GM10248 (cell line): ENCODE measurements at regions not wholly inside any gene's neighbourhood (a gene's known extent, or its start where the extent isn't known, plus 50 kb on each side); places are given as distances from the start of the nearest gene placed in this dataset.

Experiments used
- CTCF ChIA-PET: fragments of 300-600 bp; sonication (Branson Sonifier 250); formaldehyde crosslinking; extraction: SDS; loops from one replicate; lab custom pipeline; 2021; ENCODE audit warnings: antibody characterized with exemption; lab: Yijun Ruan, JAX
- POLR2A ChIA-PET: fragments of 350-650 bp; sonication (Branson Sonifier 250); formaldehyde crosslinking; extraction: SDS; loops from one replicate; lab custom pipeline; 2020; ENCODE audit warnings: antibody characterized with exemption; lab: Yijun Ruan, JAX
- DNase-seq: peaks from one replicate; pipeline ENCODE4 v3.0.0; 2012; ENCODE audit errors: extremely low spot score
- TF ChIP-seq, protein P1 (sequence below): IDR thresholded peaks from 2 replicates; pipeline ENCODE4 v1.5.1; 2012; ENCODE audit warnings: mild to moderate bottlenecking, low read depth; ENCODE audit errors: extremely low read depth, missing control alignments, control extremely low read depth

- POLR2A ChIA-PET = no interaction called here
These were observed 162.5 kb upstream of the TMEFF2 start for GRCh38 chr2:192357217-192357616.

DNA sequence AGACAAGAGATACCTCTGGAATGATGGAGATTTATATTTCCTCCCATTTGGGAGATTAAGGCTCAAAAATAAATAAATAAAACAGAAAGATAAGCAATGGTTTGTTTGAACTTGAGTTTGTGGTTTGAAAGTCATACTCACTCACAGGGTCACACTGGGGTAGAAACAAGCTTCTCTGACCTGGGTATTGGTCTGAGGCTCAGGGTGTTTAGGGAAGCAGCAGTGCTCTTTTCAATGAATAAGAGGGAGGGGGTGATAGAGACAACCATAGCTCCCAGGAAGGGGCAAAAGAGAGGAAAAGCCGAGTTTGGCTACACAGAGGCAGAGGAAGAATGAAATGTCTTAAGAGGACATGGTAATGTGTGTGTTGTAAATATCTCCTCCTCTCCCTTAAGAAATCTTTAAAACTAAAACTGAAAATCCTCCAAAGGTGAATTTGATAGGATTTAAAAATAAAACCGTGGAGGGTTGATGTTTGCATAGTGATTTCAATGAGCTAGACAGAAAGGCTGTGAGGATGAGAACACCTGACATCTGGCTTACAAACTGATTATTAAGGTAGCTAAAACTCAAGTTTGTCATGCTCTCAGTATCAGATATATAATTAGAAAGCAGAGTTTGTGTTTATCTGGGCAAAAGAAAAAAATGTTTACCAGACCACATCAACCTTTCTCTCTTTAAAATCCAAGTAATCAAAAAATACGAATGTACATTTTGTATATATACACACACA, 159.9 kb upstream of the TMEFF2 start:
- TF ChIP-seq, protein P1, sequence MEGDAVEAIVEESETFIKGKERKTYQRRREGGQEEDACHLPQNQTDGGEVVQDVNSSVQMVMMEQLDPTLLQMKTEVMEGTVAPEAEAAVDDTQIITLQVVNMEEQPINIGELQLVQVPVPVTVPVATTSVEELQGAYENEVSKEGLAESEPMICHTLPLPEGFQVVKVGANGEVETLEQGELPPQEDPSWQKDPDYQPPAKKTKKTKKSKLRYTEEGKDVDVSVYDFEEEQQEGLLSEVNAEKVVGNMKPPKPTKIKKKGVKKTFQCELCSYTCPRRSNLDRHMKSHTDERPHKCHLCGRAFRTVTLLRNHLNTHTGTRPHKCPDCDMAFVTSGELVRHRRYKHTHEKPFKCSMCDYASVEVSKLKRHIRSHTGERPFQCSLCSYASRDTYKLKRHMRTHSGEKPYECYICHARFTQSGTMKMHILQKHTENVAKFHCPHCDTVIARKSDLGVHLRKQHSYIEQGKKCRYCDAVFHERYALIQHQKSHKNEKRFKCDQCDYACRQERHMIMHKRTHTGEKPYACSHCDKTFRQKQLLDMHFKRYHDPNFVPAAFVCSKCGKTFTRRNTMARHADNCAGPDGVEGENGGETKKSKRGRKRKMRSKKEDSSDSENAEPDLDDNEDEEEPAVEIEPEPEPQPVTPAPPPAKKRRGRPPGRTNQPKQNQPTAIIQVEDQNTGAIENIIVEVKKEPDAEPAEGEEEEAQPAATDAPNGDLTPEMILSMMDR = no peak
- DNase-seq = no peak
- CTCF ChIA-PET = interaction anchor here (1.1 to 1.5 kb wide), 5 partner anchors 10 to 62 kb away, joined by 3 read pairs; no protein-coding TSS in a partner anchor
- POLR2A ChIA-PET = interaction anchor here (0.5 kb wide), 1 partner anchor 676 kb away, joined by 3 read pairs; no protein-coding TSS in a partner anchor

More at GRCh38 chr2:192357217-192357616, 162.5 kb upstream of the TMEFF2 start:
- TF ChIP-seq, protein P1 = no peak
- CTCF ChIA-PET = no interaction called here
- DNase-seq = no peak

DNA sequence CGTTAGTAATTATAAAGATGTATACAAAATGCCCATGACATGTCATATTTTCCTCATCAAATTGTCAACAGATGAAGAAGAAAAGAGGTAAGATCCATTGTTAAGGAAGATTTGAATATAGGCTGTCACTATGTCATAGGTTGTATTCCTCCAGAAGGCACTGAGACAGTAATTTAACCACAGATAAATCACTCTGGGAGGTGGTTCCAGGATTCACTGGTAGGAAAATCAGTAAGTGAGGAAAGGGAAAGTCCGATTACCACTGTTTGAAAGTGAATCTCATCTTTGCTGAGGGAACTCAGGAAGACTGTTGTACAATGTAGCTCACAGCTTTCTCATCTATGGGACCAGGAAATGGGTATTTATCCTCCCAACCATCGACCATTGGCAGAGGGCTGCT, 152.8 kb upstream of the TMEFF2 start:
- CTCF ChIA-PET = no interaction called here
- DNase-seq = no peak
- POLR2A ChIA-PET = no interaction called here
- TF ChIP-seq, protein P1 = no peak

DNA sequence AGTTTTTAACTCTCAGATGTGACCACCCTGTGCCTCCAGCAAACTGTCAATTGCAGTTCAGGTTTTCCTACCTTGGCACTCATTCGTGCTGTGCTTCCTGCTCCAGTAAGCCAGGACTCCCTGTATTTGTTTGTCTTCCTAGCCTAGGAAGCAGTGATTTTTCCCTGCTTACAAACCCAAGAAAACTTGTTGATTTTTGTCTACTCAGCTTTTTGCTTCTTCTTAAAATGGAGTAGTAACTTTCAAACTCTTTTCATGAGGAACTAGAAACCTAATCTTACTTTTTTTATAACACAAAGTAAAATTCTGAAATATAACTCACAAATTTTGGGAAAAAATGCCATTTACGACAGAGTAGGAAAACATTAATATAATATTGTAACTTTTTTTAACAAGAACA, 150.6 kb upstream of the TMEFF2 start:
- POLR2A ChIA-PET = no interaction called here
- TF ChIP-seq, protein P1 = no peak
- CTCF ChIA-PET = interaction anchor here (1.3 to 2.0 kb wide), 2 partner anchors 11 to 12 kb away, joined by 4 to 6 read pairs; no protein-coding TSS in a partner anchor
- no peak for DNase-seq

DNA sequence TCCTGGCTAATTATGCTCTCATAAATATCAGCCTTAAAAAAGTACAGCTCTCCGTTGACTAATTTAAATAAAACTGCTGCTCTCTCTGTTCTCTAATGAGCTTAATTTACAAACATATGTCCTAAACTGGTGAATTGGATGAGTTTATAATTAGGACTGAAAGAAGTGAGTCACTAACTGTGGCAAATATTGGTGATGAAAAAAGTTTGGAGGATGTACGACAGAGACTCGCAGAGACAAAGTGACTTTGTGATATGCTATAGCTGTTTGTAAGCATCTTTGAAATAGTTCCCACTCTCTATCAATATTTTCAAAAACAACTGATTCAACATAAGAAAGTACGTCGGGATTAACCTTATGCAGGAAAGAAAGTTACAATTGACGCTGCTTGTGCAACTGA, 138.9 kb upstream of the TMEFF2 start:
- POLR2A ChIA-PET = no interaction called here
- DNase-seq = no peak
- TF ChIP-seq, protein P1 = no peak
- CTCF ChIA-PET = interaction anchor here (1.1 to 1.3 kb wide), 2 partner anchors 31 to 39 kb away, joined by 3 read pairs; no protein-coding TSS in a partner anchor

DNA sequence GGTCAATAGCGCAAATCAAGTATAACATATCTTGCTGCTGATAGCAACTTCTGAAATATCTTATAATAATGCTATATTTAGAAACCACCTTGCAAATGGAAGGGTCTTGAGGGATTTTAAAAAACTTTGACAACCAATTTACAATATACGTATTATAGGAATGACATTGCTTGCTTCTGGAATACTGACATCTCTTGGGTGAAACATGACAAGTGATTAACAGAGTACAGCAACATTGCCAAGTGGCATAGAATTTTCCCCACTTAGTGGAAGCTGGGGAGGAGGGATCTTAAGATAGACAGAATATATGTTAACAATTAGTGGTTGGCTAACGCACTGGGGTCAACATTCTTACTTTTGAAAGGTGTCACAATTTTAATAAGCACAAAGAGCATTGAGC, 133.6 kb upstream of the TMEFF2 start:
- CTCF ChIA-PET = no interaction called here
- POLR2A ChIA-PET = no interaction called here
- TF ChIP-seq, protein P1 = no peak
- DNase-seq = no peak
